Brain microvascular endothelial cell (primary cell): ENCODE measurements at regions not wholly inside any gene's neighbourhood (a gene's known extent, or its start where the extent isn't known, plus 50 kb on each side); places are given as distances from the start of the nearest gene placed in this dataset.

ENCODE experiments used
- DNase-seq: peaks from one replicate; pipeline ENCODE4 v3.0.0-alpha.2; 2020
- H3K27ac ChIP-seq: fragments of 250-450 bp; sonication (Bioruptor Pico); 2 replicates; pipeline ENCODE4 v1.5.1; 2020; ENCODE audit warnings: mild to moderate bottlenecking, moderate library complexity
- H3K27me3 ChIP-seq: fragments of 250-450 bp; sonication (Bioruptor Pico); replicated peaks from 2 replicates; pipeline ENCODE4 v1.5.1; 2020; ENCODE audit warnings: mild to moderate bottlenecking
- H3K36me3 ChIP-seq: fragments of 250-450 bp; sonication (Bioruptor Pico); replicated peaks from 2 replicates; pipeline ENCODE4 v1.5.1; 2020; ENCODE audit warnings: mild to moderate bottlenecking
- H3K4me3 ChIP-seq: 2 replicates; pipeline ENCODE4 v1.5.1; 2011; ENCODE audit warnings: low read depth, mild to moderate bottlenecking, control low read depth, low read length, moderate library complexity
- in situ Hi-C: cut with HindIII; loops from 2 replicates; pipeline ENCODE4 v1.10.0; 2017; ENCODE audit warnings: low sequenced_read_pairs, low pct_ligation_motif_present
- TF ChIP-seq, protein P1 (sequence below): IDR thresholded peaks from 2 replicates; pipeline ENCODE4 v1.5.1; 2011; ENCODE audit warnings: low read depth, mild to moderate bottlenecking, moderate library complexity, low read length, control low read depth, inconsistent platforms; ENCODE audit errors: missing control alignments

DNA sequence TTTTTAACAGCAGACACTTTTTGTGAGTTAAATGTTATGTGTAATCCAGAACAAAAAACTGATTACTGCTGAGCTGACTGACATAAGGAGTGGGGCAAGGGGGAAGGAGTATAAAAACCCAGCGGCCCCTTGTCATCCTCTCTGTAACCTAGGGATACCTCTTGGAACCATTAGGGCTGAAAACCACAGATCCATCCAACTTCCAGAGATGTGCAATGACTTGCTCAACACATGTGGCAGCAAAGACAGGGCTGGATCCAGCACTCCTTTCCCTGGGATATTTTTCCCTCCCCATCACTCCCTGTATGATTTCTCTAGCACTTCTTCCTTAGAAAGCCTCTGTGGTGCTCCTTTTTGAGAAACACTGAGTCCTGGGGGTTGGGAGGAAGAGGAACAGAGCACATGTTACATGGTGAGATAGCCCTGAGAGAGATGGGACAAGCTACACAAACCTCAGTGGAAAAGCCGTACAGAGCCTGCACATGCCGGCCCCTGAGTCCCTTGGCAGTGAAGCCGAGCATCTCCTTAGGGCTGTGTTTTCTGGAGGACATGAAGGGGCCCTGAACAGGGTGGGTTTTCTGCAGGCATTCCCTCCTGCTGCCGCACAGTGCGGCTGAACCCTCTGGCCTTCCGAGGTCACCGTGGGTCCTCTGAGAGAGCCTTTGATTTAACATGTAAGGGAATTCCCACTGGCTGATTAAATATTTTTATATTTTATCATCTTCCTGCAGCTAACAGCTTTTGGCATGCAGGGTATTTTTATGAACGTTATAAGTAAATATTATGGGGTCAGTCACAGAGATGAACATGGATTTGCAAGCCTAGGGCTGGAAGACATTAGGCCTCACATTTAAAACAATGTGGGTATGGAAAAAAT lies 219.9 kb downstream of the COG6 start:
- TF ChIP-seq, protein P1, sequence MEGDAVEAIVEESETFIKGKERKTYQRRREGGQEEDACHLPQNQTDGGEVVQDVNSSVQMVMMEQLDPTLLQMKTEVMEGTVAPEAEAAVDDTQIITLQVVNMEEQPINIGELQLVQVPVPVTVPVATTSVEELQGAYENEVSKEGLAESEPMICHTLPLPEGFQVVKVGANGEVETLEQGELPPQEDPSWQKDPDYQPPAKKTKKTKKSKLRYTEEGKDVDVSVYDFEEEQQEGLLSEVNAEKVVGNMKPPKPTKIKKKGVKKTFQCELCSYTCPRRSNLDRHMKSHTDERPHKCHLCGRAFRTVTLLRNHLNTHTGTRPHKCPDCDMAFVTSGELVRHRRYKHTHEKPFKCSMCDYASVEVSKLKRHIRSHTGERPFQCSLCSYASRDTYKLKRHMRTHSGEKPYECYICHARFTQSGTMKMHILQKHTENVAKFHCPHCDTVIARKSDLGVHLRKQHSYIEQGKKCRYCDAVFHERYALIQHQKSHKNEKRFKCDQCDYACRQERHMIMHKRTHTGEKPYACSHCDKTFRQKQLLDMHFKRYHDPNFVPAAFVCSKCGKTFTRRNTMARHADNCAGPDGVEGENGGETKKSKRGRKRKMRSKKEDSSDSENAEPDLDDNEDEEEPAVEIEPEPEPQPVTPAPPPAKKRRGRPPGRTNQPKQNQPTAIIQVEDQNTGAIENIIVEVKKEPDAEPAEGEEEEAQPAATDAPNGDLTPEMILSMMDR = no peak
- no peak overlapping the region for H3K4me3 ChIP-seq
- peak; percentile 68 for DNase-seq
- H3K36me3 ChIP-seq = no peaks in the 10 kb centered on the region
- no peaks in the 10 kb centered on the region for H3K27me3 ChIP-seq
- in situ Hi-C loops = no loop called here
- peak overlapping the region; percentile 97 for H3K27ac ChIP-seq

DNA sequence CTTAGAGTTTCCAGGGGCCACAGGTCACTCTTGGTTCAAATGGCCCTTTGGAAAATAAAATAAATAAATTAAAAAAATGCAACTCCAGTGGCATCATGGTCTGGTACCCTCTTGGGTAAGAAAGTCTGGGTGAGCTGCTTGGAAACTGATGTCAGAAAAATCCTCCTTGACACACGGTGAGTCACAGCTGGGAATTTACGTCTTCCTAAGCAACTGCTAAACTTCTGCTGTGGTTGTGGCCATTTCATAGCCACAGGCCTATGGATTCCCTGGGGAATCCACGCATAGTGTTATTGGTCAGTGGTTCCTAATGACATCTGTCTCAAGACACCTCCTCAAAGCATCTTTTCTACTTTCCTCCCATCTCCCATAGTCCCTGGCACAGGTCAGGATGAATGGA lies 220.8 kb downstream of the COG6 start:
- in situ Hi-C loops = no loop called here
- DNase-seq = peak; percentile 98
- Histone ChIP-seq H3K4me3 (no peak overlapping the region), H3K36me3 (no peaks in the 10 kb centered on the region), H3K27me3 (no peaks in the 10 kb centered on the region), H3K27ac (peak overlapping the region; percentile 97)
- TF ChIP-seq, protein P1 = no peak

DNA sequence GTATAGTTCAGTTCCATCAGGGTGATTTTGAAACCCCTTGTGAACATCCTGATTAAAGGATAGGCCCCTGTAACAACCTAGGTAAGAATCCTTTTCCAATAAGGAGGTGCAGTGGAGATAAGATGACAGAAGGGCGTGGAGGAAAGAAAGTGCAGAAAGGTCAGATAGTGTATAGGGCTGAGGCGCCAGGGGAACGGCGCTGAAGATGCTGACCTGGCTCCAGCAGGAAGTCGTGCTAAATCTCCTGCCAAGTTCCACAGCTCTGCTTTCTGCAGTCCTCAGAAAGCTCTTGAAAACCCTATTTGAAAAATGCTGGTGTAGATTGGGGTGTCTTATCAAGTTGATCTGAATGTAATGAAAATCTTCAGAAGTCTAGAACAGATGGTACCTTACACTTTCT lies 221.7 kb downstream of the COG6 start:
- Histone ChIP-seq H3K27me3 (no peaks in the 10 kb centered on the region), H3K27ac (peak overlapping the region; percentile 97), H3K36me3 (no peaks in the 10 kb centered on the region), H3K4me3 (no peak overlapping the region)
- in situ Hi-C loops = no loop called here
- TF ChIP-seq, protein P1 = no peak
- no peak for DNase-seq

DNA sequence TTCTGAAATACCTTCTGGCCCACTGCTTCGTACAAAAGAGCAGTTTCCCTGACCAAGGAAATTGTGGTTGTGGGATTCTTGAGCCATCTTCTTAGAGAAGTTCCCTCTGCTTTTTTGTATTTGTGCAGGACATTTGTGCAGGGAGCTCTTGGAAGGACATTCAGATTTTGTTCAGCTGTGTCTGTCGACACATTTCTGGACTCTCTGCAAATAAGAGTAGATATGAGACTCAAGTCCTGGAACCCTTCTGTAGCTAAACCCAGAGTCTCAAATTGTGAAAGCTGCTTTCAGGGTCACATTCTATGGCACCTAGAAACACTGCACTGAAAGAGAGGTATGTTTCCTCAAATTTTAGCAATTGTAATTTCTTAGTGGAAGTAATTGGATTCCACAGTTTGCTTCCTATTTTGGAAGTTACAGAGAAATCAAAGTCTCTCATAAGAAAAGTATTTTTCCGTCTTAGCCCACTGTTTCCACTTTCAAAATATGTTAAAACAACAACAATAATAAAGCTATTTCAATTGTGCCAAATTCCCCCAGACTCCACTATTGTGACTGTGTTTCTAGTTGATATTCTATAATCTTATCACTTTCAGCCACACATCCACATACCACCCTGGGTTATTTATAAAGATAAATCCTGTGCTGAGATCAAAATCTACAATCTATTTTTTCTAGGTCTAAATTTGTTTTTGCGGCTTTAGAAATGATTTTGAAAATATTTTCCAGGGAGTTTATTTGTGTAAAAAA lies 224.0 kb downstream of the COG6 start:
- H3K27me3 ChIP-seq = no peaks in the 10 kb centered on the region
- H3K27ac ChIP-seq = no peak overlapping the region
- TF ChIP-seq, protein P1 = no peak
- no peak for DNase-seq
- no peak overlapping the region for H3K4me3 ChIP-seq
- no peaks in the 10 kb centered on the region for H3K36me3 ChIP-seq
- in situ Hi-C loops = no loop called here

DNA sequence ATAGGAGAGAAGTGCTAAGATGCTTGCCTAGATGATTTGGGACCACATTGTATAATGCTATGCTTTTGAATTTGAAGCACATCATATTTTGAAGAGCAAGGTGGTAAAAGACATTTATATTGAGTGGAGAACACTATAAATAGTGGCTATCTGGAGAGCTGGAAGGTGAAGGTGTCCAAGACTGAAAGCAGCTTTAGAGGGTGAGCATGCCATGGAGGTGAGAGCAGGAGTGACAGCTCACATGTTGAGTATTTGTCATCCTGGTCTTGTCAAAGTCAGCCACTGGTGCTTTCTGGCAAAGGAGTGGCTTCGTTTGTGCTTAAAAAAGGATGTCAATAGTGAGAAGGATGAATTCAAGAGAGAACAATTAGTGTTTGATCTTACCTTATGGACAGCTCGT lies 225.9 kb downstream of the COG6 start:
- in situ Hi-C loops = no loop called here
- TF ChIP-seq, protein P1 = no peak
- no peak overlapping the region for H3K4me3 ChIP-seq
- no peak for DNase-seq
- no peaks in the 10 kb centered on the region for H3K36me3 ChIP-seq
- H3K27ac ChIP-seq = peak overlapping the region; percentile 8
- H3K27me3 ChIP-seq = no peaks in the 10 kb centered on the region
